SK-N-SH treated with all-trans-retinoic acid at 6 μM for 48 hours (cell line): ENCODE measurements at regions not wholly inside any gene's neighbourhood (a gene's known extent, or its start where the extent isn't known, plus 50 kb on each side); places are given as distances from the start of the nearest gene placed in this dataset.

Experiments
- ARNTL ChIP-seq: fragments of 450-650 bp; formaldehyde crosslinking; IDR thresholded peaks from 2 replicates; pipeline ENCODE4 v1.5.0; 2020; ENCODE audit warnings: low read depth, mild to moderate bottlenecking, moderate library complexity, borderline replicate concordance
- BACH2 ChIP-seq: fragments of 250-450 bp; sonication (Bioruptor Pico); IDR thresholded peaks from 2 replicates; pipeline ENCODE4 v1.9.0; 2021; ENCODE audit warnings: mild to moderate bottlenecking, borderline replicate concordance
- OSR1 ChIP-seq: fragments of 250-450 bp; sonication (Bioruptor Pico); IDR thresholded peaks from 2 replicates; pipeline ENCODE4 v1.8.0; 2022; ENCODE audit warnings: moderate library complexity, mild to moderate bottlenecking, inconsistent platforms
- RARB ChIP-seq: fragments of 250-450 bp; sonication (Bioruptor Pico); IDR thresholded peaks from 2 replicates; pipeline ENCODE4 v1.8.0; 2021; ENCODE audit warnings: mild to moderate bottlenecking, moderate library complexity
- SNAI2 ChIP-seq: fragments of 250-450 bp; sonication (Bioruptor Pico); IDR thresholded peaks from 2 replicates; pipeline ENCODE4 v1.5.0; 2020; ENCODE audit warnings: mild to moderate bottlenecking, moderate library complexity
- TOX ChIP-seq: fragments of 250-450 bp; sonication (Bioruptor Pico); IDR thresholded peaks from 2 replicates; pipeline ENCODE4 v1.8.0; 2021; ENCODE audit warnings: mild to moderate bottlenecking, moderate library complexity, borderline replicate concordance
- ZFP3 ChIP-seq: fragments of 250-450 bp; sonication (Bioruptor Pico); IDR thresholded peaks from 2 replicates; pipeline ENCODE4 v1.5.0; 2020; ENCODE audit warnings: mild to moderate bottlenecking, moderate library complexity
- ZNF70 ChIP-seq: fragments of 450-650 bp; formaldehyde crosslinking; IDR thresholded peaks from 2 replicates; pipeline ENCODE4 v1.5.0; 2020; ENCODE audit warnings: mild to moderate bottlenecking, moderate library complexity
- TF ChIP-seq, protein P1 (sequence below): fragments of 250-450 bp; sonication (Bioruptor Pico); IDR thresholded peaks from 2 replicates; pipeline ENCODE4 v1.8.0; 2020; ENCODE audit warnings: mild to moderate bottlenecking, moderate library complexity, borderline replicate concordance

DNA sequence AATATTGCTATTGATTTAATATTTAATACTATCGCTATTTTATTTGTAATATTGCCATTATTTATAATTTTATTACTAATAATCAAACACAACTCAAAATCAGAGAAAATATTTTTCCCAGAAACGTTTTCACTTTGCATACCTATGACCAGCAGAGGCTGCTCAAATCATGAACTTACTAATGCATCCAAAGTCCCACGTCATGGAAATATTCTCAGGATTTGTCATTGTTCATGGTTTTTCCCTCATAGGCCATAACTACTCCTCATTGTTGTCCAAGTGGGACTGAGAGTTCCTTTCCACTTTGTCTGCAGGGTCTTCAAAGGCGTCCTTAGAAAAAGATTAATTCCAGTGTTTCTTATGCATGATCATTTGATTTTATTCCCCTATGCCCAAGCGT lies 344.8 kb downstream of the THBS2 start:
- TF ChIP-seq SNAI2 (CRISPR knock-in tag) (no peak), RARB (CRISPR knock-in tag) (no peak), ARNTL (no peak), TOX (CRISPR knock-in tag) (no peak), OSR1 (CRISPR knock-in tag) (no peak), BACH2 (CRISPR knock-in tag) (no peak), ZFP3 (CRISPR knock-in tag) (no peak), ZNF70 (CRISPR knock-in tag) (no peak)
- TF ChIP-seq, protein P1, sequence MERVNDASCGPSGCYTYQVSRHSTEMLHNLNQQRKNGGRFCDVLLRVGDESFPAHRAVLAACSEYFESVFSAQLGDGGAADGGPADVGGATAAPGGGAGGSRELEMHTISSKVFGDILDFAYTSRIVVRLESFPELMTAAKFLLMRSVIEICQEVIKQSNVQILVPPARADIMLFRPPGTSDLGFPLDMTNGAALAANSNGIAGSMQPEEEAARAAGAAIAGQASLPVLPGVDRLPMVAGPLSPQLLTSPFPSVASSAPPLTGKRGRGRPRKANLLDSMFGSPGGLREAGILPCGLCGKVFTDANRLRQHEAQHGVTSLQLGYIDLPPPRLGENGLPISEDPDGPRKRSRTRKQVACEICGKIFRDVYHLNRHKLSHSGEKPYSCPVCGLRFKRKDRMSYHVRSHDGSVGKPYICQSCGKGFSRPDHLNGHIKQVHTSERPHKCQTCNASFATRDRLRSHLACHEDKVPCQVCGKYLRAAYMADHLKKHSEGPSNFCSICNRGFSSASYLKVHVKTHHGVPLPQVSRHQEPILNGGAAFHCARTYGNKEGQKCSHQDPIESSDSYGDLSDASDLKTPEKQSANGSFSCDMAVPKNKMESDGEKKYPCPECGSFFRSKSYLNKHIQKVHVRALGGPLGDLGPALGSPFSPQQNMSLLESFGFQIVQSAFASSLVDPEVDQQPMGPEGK, result no peak
